AG09319 (cell line): ENCODE measurements at regions not wholly inside any gene's neighbourhood (a gene's known extent, or its start where the extent isn't known, plus 50 kb on each side); places are given as distances from the start of the nearest gene placed in this dataset.

Experiments
- DNase-seq: peaks from one replicate; pipeline ENCODE4 v3.0.0-alpha.2; 2010; ENCODE audit warnings: low read depth; ENCODE audit errors: extremely low read depth
- CTCF ChIP-seq: IDR thresholded peaks from 2 replicates; pipeline ENCODE4 v1.5.1; 2011; ENCODE audit warnings: low read depth, mild to moderate bottlenecking, inconsistent platforms, low read length, moderate library complexity

DNA sequence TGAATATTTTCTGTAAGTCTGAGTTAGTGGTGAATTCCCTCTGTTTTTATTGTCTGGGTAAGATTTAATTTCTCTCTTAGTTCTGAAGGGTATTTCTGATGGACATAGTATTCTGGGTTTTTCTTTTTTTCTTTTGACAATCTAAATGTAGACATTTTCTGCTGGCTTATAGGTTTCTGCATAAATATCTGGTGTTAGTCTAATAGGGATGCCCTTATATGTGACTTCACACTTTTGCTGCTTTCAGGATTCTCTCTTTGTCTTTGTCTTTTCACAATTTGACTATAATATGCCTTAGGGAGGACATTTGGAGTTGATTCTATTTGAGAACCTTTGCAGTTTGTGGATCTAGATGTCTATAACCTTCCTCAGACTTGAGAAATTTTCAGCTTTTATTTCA is 667.2 kb downstream of the EPHA7 start:
- no peak for DNase-seq
- TF ChIP-seq CTCF, result no peak

DNA sequence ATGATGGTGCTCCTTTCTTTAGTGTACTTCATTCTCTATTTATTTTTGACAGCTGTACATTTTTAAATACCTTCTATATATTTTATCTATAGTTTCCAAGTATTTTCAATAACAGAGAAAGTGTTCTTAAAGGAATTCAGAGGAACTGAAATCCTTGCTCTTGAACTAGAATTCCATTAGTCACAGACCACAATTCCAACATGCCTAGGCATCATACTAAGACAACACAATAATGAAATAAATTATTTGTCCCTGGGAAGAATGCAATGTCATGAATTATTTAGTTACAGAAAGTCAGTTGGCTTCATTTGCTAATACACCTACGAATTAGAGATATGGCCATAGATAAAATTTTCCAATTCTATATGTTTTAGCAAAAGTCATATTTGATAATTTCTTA is 671.2 kb downstream of the EPHA7 start:
- no peak for TF ChIP-seq CTCF
- DNase-seq, result no peak

DNA sequence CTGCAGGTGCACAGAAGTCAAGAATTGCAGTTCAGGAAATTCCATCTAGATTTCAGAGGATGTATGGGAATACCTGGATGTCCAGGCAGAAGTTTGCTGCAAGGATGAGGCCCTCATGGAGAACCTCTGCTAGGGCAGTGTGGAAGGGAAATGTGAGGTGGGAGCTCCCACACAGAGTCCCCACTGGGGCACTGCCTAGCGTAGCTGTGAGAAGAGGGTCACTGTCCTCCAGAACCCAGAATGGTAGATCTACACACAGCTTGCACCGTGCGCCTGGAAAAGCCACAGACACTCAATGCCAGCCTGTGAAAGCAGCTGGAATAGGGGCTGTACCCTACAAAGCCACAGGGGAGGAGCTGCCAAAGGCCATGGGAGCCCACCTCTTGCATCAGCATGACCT is 681.4 kb downstream of the EPHA7 start:
- no peak for DNase-seq
- TF ChIP-seq CTCF, result no peak

- no peak for TF ChIP-seq CTCF
- DNase-seq, result no peak
These were observed 695.9 kb downstream of the EPHA7 start for GRCh38 chr6:92723390-92723931.

DNA sequence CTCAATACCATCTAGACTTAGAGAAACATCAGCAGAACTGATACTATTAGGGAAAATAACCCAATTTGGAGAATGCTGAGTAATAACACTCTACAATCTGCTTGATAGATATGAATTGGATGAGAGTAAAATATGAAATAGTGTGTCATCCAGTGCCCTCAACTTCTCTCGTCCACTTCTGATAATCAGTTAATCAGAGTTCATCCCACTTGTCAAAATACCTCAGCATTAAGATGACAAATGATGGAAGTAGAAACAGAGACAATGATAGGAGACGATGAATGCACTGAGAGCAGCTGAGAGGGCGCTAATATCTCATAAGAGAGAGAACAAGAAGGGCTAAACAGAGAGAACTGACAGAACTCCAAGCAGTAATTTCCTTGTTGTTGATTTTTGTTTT is 699.6 kb downstream of the EPHA7 start:
- no peak for TF ChIP-seq CTCF
- no peak for DNase-seq

- DNase-seq, result no peak
- TF ChIP-seq CTCF, result no peak
These were observed 702.7 kb downstream of the EPHA7 start for GRCh38 chr6:92716638-92717037.

DNA sequence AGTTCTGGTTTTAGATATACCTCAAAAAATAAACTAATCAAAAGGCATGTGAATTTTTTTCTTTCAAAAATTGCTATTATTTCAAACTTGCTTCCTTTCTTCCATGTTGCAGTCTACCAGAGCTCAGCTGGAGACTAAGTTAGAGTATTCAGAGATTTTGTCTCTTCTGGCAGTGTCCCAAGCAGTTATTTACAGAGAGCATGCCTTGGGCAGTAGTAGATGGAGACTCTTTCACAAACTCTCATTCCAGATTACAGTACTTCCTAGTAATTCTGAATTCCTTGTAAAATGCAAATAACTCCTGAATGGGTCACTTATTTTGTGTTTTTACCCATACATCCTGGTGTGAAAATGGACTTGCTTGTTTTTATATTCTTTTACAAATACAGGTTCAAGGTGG is 703.4 kb downstream of the EPHA7 start:
- TF ChIP-seq CTCF, result no peak
- DNase-seq, result no peak

DNA sequence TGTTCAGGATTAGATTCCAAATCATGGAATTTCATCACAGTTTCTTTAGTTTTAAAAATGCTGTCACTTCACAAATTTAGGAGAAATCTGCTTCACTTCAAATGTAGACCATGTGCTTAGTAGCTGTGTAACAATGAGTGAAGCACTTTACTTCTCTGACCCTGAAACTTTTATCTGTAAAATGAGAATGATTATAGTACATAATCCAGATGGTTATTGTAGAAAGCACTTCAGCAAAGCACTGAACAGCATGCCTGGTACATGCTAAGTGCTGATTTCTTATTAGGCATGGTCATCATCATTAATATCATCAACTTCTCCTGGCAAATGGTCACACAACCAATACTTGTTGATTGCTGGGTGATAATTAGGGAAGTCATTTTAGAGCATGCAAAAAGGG is 705.0 kb downstream of the EPHA7 start:
- TF ChIP-seq CTCF, result no peak
- DNase-seq, result no peak
